LNCaP clone FGC (cell line): ENCODE measurements at regions not wholly inside any gene's neighbourhood (a gene's known extent, or its start where the extent isn't known, plus 50 kb on each side); places are given as distances from the start of the nearest gene placed in this dataset.

Source experiments
- DNase-seq: peaks from one replicate; pipeline ENCODE4 v3.0.0-alpha.2; 2011; ENCODE audit warnings: low read depth
- H3K4me3 ChIP-seq: 2 replicates; pipeline ENCODE4 v1.5.1; 2011; ENCODE audit warnings: mild to moderate bottlenecking, low read depth, low read length, control low read depth
- TF ChIP-seq, protein P1 (sequence below): IDR thresholded peaks from 2 replicates; pipeline ENCODE4 v1.5.1; 2012; ENCODE audit warnings: mild to moderate bottlenecking; ENCODE audit not compliant: control insufficient read depth, insufficient read depth; ENCODE audit errors: extremely low read depth

DNA sequence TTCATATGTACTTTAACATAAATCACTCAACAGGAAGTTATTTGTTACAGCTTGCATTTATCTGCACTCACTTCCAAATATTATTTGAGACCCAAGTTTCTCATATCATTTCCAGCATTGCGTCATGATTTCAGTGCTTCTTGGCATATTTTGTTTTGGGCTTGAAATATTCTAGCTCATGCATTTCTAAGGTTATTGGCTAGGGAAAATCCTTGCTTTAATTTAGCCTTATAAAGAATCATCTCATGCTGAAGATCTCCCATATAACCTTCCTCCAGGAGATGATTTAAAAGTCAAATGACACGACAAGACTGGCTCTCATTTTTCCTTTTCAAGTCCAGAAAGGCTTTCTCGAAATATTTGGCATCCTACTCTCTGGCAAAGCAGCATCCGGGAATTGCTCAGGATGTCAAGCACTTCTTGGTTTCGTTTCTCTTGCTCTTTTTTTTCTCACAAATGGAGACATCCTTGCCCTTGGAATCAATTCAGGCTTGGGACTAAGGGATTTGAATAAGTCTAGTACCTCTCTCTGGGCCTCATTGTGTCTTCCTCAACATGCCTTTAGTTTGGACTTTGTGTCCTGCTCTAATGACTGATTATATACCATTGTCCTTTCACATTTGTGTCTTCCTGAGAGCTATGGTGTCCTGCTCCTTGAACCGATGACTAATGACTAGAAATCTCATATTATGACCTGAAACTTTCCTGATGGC lies 295.0 kb downstream of the RMST start:
- DNase-seq = no peak
- TF ChIP-seq, protein P1, sequence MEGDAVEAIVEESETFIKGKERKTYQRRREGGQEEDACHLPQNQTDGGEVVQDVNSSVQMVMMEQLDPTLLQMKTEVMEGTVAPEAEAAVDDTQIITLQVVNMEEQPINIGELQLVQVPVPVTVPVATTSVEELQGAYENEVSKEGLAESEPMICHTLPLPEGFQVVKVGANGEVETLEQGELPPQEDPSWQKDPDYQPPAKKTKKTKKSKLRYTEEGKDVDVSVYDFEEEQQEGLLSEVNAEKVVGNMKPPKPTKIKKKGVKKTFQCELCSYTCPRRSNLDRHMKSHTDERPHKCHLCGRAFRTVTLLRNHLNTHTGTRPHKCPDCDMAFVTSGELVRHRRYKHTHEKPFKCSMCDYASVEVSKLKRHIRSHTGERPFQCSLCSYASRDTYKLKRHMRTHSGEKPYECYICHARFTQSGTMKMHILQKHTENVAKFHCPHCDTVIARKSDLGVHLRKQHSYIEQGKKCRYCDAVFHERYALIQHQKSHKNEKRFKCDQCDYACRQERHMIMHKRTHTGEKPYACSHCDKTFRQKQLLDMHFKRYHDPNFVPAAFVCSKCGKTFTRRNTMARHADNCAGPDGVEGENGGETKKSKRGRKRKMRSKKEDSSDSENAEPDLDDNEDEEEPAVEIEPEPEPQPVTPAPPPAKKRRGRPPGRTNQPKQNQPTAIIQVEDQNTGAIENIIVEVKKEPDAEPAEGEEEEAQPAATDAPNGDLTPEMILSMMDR = no peak
- H3K4me3 ChIP-seq = no peak overlapping the region

DNA sequence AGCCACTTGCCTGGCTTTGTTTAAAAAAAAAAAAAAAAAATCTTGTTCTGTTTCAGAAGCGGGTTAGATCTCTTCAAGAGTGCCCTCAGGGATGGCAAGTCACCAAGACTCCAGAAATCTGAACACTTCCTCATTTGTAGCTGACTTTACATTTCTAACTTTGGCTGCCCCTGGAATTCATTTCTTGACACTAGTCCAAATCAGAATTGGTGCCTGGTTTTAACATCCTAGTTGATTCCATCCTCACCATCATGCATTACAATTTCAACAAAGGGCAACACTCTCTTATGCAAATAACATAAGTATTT lies 295.5 kb downstream of the RMST start:
- H3K4me3 ChIP-seq = no peak overlapping the region
- DNase-seq = no peak
- TF ChIP-seq, protein P1 = no peak

DNA sequence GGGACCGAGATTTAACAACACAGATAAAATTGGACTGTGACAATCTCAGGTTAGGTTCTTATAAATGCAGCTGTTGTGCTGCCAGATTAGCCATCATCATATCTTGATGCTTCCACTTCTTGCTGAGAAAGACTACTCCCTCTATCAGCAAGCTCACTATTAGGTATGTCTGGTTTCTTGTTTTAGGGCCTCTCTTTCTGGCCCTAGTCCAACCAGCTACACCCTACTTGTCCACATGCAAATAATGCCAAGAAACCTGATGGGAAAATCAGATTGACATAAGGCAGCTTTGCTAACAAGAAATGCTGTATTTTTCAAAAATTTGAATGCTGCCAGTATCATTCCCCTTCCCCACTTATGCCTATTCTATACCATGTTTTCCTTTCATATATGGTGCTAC lies 296.0 kb downstream of the RMST start:
- no peak overlapping the region for H3K4me3 ChIP-seq
- TF ChIP-seq, protein P1 = no peak
- DNase-seq = no peak

DNA sequence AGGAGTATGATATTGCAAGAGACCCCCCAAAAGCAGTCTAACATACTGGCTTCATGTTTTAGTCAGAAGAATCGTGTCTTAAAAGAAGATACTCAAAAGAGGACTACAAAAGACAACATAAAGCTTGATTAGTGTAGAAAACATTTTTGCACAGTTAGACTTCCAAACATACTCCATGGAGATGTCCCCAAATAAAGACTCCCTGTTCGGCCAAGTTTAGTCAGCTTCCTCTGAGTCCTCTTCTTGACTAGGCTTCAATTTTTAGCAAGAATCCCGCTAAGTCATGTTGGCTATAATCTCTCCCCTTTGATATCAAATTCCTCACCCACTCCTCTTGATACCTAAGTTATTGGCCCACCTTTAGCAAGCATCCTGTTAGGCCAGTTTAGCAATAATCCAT lies 298.0 kb downstream of the RMST start:
- H3K4me3 ChIP-seq = no peak overlapping the region
- TF ChIP-seq, protein P1 = no peak
- no peak for DNase-seq

DNA sequence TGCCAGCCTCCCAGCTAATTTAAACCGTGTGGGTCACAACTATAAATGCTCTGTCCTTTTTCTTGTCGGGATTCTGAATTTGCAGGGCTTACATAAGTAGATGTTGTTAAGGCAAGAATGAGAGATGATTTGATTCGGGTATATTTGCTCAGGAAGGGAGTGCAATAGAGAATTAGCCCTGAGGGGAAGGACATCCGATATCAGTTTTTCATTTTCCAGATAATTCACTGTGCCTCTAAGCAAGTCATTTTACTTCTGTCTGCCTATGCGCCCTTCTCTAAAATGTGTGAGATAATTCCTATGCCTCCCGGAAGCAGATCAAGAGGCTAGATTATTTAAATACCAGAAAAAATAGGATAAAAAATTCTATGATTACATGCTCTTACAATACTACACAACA lies 300.5 kb downstream of the RMST start:
- H3K4me3 ChIP-seq = no peak overlapping the region
- DNase-seq = no peak
- TF ChIP-seq, protein P1 = no peak

DNA sequence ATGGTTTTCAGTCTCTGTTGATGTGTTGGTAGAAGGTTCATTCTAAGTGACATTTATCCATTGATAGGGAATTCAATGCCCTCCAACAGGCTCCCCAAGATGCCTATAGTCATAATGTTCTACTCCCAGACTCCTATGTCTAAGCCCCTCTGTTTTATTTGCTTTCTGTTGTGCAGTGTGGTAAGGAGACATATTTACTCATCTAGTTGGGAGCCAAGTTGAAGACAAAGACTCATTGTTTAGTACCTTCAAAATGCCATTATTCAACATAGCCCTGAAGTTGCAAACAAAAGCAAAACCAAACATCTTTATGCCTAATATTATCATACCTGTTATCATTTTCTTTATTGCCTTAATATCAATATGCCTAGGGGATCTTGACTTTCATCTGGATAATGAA lies 302.1 kb downstream of the RMST start:
- TF ChIP-seq, protein P1 = no peak
- H3K4me3 ChIP-seq = no peak overlapping the region
- DNase-seq = no peak

DNA sequence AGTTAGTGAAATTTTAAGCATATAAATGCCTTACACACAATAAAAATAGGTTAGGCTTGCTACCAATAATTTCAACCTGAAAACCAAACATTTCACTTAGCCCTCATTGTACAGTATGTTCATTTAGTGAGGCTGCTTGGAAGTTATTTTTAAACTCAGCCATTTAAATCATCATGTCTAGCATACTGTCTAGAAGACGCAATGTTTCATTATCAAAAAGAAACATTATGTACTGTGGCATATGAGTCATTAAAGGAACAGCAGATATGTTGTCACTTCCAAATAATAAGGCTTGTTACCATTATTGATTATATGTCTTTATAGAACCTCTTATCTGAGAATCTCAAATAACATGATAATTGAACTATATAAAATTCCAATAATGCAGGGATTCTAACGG lies 304.7 kb downstream of the RMST start:
- TF ChIP-seq, protein P1 = no peak
- H3K4me3 ChIP-seq = no peak overlapping the region
- no peak for DNase-seq
